Pancreas (tissue), 10 donors: ENCODE measurements at regions not wholly inside any gene's neighbourhood (a gene's known extent, or its start where the extent isn't known, plus 50 kb on each side); places are given as distances from the start of the nearest gene placed in this dataset.

Experiments
- ATAC-seq, 4 donors: fragments of 200-7000 bp; cut with Tn5 transposase; one replicate each; pipeline versions ENCODE4 v1.8.0 to v1.9.1; 2020; ENCODE audit warnings: mild to moderate bottlenecking in 4 of 4, moderate library complexity in 4 of 4
- DNase-seq, 6 donors: peaks; one replicate each; pipeline ENCODE4 v3.0.0-alpha.2; 2020
- FAIRE-seq: peaks from 2 replicates; lab custom pipeline; 2012; peaks lifted over from hg19 to GRCh38; lab: Jason Lieb, UNC
- H3K27ac ChIP-seq, 4 donors: fragments of 200-600 bp; sonication (generic); 1 replicate in 3 of 4; 2 replicates in 1 of 4; pipeline versions ENCODE4 v1.5.0 to v1.8.0; 2020
- H3K27me3 ChIP-seq, 4 donors: fragments of 200-600 bp; one replicate each; pipeline ENCODE4 v1.8.0; 2021
- H3K36me3 ChIP-seq, 3 donors: fragments of 200-600 bp; sonication (generic) in 1 of 3; one replicate each; pipeline versions ENCODE4 v1.5.0 to v1.8.0; 2020 to 2021
- H3K4me1 ChIP-seq, 3 donors: fragments of 200-600 bp; one replicate each; pipeline ENCODE4 v1.8.0; 2021
- H3K4me3 ChIP-seq, 4 donors: fragments of 200-600 bp; sonication (generic) in 2 of 4; one replicate each; pipeline versions ENCODE4 v1.5.0 to v1.8.0; 2020 to 2021
- H3K9me3 ChIP-seq, 4 donors: fragments of 200-600 bp; one replicate each; pipeline ENCODE4 v1.8.0; 2021
- CTCF ChIP-seq, 4 donors: fragments of 200-600 bp; sonication (generic) in 3 of 4; IDR thresholded peaks; one replicate each; pipeline versions ENCODE4 v1.5.0 to v1.8.0; 2021; ENCODE audit warnings: antibody characterized with exemption in 4 of 4
- WGBS, 2 donors: extraction: QIAGEN DNeasy Blood & Tissue Kit; methylation state at CpG; one replicate each; pipeline ENCODE4 v1.1.7; 2013; 5-methylcytosine and 5-hydroxymethylcytosine counted together
- intact Hi-C, 3 donors: fragments of 100-400 bp; cut with DNase I; formaldehyde crosslinking; loops; one replicate each; pipeline versions ENCODE4 v1.11.1 to v1.14.2; 2022
- donor health status: healthy with polysubstance abuse.
- donor health status: DM: no; HTN: no; CAD: no; lungs with moderate emphysema.
- donor health status: DM: no; HTN: no; CAD: no.
- donor health status: control.
- donor health status: control.
- donor health status: Bipolar disorder and iron deficiency.
- donor health status: DM: yes; HTN: yes; CAD: no.
- donor health status: DM: no; HTN: no; CAD: no.
- donor health status: DM: no; HTN: no; CAD: no.
- donor health status: DM: yes; HTN: yes; CAD: no.

GRCh38 chr3:40658305-40658704 is 133.5 kb downstream of the ZNF621 start:
- 71 to 75% methylated on average over 5 of the region's 5 CpGs for WGBS, 2 donors
- no peak for FAIRE-seq

DNA sequence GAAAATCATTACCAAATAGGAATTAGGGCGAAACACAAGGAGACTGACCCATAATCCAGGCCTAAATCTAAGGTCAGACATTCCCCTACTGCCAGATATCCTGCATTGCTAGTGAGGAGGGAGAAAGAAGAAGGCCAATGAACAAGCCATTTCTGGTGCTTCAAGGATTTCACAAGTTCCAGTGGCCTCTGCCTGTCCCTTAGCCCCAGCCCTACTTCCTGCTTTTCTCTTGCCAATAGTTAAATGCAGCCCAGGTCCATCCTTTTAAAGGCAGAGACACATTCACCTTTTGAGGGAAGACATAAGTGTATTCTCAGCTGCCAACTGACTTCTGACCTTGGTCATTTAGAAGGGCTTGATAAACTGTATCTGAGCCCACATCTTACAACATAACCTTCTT is 135.8 kb downstream of the ZNF621 start:
- DNase-seq, result no peak
- ATAC-seq, result peak in 1 of 4 donors; percentile 55
- intact Hi-C loops, result no loop called here
- Histone ChIP-seq H3K36me3 (no peaks in the 10 kb centered on the region), H3K27ac (no peak overlapping the region), H3K27me3 (no peaks in the 10 kb centered on the region), H3K4me1 (no peaks in the 10 kb centered on the region), H3K9me3 (no peaks in the 10 kb centered on the region), H3K4me3 (no peak overlapping the region)
- no peak for FAIRE-seq
- WGBS, 2 donors, result 74 to 95% methylated on average over 1 of the region's 1 CpG
- no peak for TF ChIP-seq CTCF (IDR thresholded peaks at IDR 0.05)

More at GRCh38 chr3:40658305-40658704, 133.5 kb downstream of the ZNF621 start:
- H3K27me3 ChIP-seq, result no peaks in the 10 kb centered on the region
- H3K4me1 ChIP-seq, result no peaks in the 10 kb centered on the region
- no peak for ATAC-seq
- no peak for TF ChIP-seq CTCF (IDR thresholded peaks at IDR 0.05)
- H3K4me3 ChIP-seq, result no peak overlapping the region
- intact Hi-C loops, result no loop called here
- no peak overlapping the region for H3K27ac ChIP-seq
- DNase-seq, result no peak
- H3K36me3 ChIP-seq, result no peaks in the 10 kb centered on the region
- H3K9me3 ChIP-seq, result no peaks in the 10 kb centered on the region

DNA sequence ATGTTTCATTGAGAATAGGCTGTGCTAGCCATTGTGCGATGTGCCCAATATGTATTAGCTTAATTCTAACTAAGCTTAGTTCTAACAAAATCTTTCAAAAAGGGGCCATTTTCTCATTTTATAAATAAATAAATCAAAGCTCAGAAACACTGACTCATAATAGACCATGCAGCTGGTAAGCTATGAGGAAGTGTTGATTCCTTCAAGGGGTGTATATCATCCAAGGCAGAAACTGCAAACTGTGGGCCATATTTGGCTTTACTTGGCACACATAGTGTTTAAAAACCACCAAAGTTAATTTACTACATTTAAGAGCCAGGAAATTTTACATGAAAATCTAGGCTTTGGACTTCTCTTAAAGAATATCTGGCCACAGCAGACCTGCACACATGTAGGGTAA is 136.5 kb downstream of the ZNF621 start:
- 97% methylated on average over 1 of the region's 1 CpG for WGBS, 2 donors
- Histone ChIP-seq H3K27ac (no peak overlapping the region), H3K9me3 (no peaks in the 10 kb centered on the region), H3K4me3 (no peak overlapping the region), H3K4me1 (no peaks in the 10 kb centered on the region), H3K36me3 (no peaks in the 10 kb centered on the region), H3K27me3 (no peaks in the 10 kb centered on the region)
- FAIRE-seq (no peak), ATAC-seq (peak in 1 of 4 donors; percentile 46), DNase-seq (no peak)
- intact Hi-C loops, result no loop called here
- no peak for TF ChIP-seq CTCF (IDR thresholded peaks at IDR 0.05)

DNA sequence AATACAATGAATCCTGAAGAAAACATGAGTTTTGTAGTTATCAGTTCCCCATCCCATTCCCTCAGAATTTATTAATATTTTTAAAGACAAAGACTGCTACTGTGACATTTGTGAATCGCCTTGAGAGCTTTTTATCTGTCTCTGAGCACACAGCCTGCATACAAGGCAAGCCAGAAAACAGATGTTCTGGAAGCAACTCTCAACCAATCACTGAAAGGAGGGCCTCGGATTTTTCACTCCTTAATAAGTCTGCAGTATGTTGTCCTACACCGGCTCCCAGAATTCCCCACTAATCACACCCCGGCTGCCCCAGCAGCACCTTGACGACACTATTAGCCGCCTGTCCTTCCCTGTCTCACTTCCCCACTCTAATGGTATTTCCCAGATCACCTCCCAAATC is 138.5 kb downstream of the ZNF621 start:
- Histone ChIP-seq H3K4me1 (no peaks in the 10 kb centered on the region), H3K27me3 (no peaks in the 10 kb centered on the region), H3K4me3 (no peak overlapping the region), H3K36me3 (no peaks in the 10 kb centered on the region), H3K9me3 (no peaks in the 10 kb centered on the region), H3K27ac (no peak overlapping the region)
- FAIRE-seq, result no peak
- 69 to 71% methylated on average over 6 of the region's 6 CpGs for WGBS, 2 donors
- no peak for TF ChIP-seq CTCF (IDR thresholded peaks at IDR 0.05)
- no peak for ATAC-seq
- intact Hi-C loops, result no loop called here
- no peak for DNase-seq

DNA sequence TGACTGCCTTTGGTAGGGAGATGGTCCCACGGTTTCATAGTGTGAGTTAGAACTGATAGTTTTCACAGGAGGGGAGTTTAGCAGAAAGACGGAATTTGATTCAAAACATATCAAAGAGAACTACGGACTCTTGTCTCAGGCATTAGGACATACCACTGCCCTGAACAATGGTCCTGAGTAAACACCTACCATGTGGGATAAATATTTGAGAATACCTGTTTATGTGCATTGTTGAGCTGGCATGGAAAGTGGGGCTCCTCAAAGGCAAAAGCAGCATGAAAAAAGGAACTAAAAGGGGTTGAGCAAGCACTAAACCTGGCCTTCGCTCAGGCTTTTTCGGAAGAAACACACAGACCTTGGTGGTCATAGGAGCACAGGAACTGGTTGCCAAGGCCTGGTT is 144.4 kb downstream of the ZNF621 start:
- Histone ChIP-seq H3K27ac (no peak overlapping the region), H3K36me3 (no peaks in the 10 kb centered on the region), H3K4me3 (no peak overlapping the region), H3K27me3 (no peaks in the 10 kb centered on the region), H3K9me3 (no peaks in the 10 kb centered on the region), H3K4me1 (no peaks in the 10 kb centered on the region)
- no peak for TF ChIP-seq CTCF (IDR thresholded peaks at IDR 0.05)
- no peak for FAIRE-seq
- DNase-seq, result no peak
- WGBS, 2 donors, result 83 to 91% methylated on average over 5 of the region's 5 CpGs
- no peak for ATAC-seq
- intact Hi-C loops, result no loop called here
